ENCODE measurements at regions not wholly inside any gene's neighbourhood (a gene's known extent, or its start where the extent isn't known, plus 50 kb on each side); places are given as distances from the start of the nearest gene placed in this dataset.

DNA sequence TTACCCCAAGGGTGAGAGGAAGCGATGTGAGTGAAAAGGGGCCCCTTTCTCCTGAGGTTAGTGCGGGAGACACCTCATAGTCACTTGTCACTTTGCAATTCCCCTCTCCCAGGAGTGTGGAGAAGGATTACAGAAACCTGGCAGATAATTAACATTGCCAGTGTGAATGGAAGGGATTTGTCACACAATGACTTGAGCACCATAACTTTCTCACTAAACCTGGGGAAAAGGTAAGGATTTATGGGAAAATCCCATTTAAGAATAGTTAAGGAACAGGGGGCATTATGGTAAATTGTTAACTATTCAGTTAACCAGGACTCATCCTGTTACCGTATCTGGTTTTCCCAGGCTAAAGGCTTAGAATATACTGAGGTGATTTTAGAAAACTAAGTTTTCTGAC lies 219.5 kb upstream of the JAG1 start:
- TF ChIP-seq, protein P1, sequence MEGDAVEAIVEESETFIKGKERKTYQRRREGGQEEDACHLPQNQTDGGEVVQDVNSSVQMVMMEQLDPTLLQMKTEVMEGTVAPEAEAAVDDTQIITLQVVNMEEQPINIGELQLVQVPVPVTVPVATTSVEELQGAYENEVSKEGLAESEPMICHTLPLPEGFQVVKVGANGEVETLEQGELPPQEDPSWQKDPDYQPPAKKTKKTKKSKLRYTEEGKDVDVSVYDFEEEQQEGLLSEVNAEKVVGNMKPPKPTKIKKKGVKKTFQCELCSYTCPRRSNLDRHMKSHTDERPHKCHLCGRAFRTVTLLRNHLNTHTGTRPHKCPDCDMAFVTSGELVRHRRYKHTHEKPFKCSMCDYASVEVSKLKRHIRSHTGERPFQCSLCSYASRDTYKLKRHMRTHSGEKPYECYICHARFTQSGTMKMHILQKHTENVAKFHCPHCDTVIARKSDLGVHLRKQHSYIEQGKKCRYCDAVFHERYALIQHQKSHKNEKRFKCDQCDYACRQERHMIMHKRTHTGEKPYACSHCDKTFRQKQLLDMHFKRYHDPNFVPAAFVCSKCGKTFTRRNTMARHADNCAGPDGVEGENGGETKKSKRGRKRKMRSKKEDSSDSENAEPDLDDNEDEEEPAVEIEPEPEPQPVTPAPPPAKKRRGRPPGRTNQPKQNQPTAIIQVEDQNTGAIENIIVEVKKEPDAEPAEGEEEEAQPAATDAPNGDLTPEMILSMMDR (IDR thresholded peaks at IDR 0.05): no peak
- no peak for TF ChIP-seq POLR2A (IDR thresholded peaks at IDR 0.05; ENCODE audit: low read depth)
